ENCODE measurements at regions not wholly inside any gene's neighbourhood (a gene's known extent, or its start where the extent isn't known, plus 50 kb on each side); places are given as distances from the start of the nearest gene placed in this dataset.

GRCh38 chr5:157923765-157924164 lies 64.8 kb upstream of the CLINT1 start:
- TF ChIP-seq CTCF (conservative IDR thresholded peaks at IDR 0.05) = no peak
- TF ChIP-seq EZH2 (IDR thresholded peaks at IDR 0.05; ENCODE audit: low read depth) = no peak
- H3K36me3 ChIP-seq (ENCODE audit: low read depth) = no peaks in the 10 kb centered on the region
- CTCF ChIA-PET = no interaction called here

GRCh38 chr5:157922026-157922425 lies 63.1 kb upstream of the CLINT1 start:
- TF ChIP-seq EZH2 (IDR thresholded peaks at IDR 0.05; ENCODE audit: low read depth) = no peak
- no peak for TF ChIP-seq CTCF (conservative IDR thresholded peaks at IDR 0.05)
- Histone ChIP-seq H3K79me2 (ENCODE audit: low read depth) (no peaks in the 10 kb centered on the region), H3K4me1 (replicated peaks; ENCODE audit: insufficient read depth) (peaks cover 13% of the 10 kb centered on the region; the same call in 1 of the 2 replicates), H4K20me1 (ENCODE audit: insufficient read depth) (no peaks in the 10 kb centered on the region), H3K4me2 (no peak overlapping the region), H3K27ac (no peak overlapping the region), H3F3A (ENCODE audit: insufficient read depth, low read depth) (no peaks in the 10 kb centered on the region), H3K27me3 (ENCODE audit: insufficient read depth, low read depth) (no peaks in the 10 kb centered on the region), H3K9me3 (ENCODE audit: insufficient read depth, low read depth) (no peaks in the 10 kb centered on the region), H3K9me2 (ENCODE audit: insufficient read depth) (no peaks in the 10 kb centered on the region), H3K36me3 (ENCODE audit: low read depth) (no peaks in the 10 kb centered on the region), H2AFZ (no peak overlapping the region), H3K4me3 (no peak overlapping the region)
- no peak for DNase-seq
- BruUV-seq (replicated peaks) = no TSS peak
- POLR2A ChIA-PET (ENCODE audit: unreplicated experiment) = no interaction called here
- CTCF ChIA-PET = no interaction called here
- intact Hi-C loops (cut with micrococcal nuclease; ENCODE audit: unreplicated experiment) = no loop called here

More at GRCh38 chr5:157923765-157924164, 64.8 kb upstream of the CLINT1 start:
- no TSS peak for BruUV-seq (replicated peaks)
- POLR2A ChIA-PET (ENCODE audit: unreplicated experiment) = no interaction called here
- Histone ChIP-seq H4K20me1 (ENCODE audit: insufficient read depth) (no peaks in the 10 kb centered on the region), H3F3A (ENCODE audit: insufficient read depth, low read depth) (no peaks in the 10 kb centered on the region), H2AFZ (no peak overlapping the region), H3K9me3 (ENCODE audit: insufficient read depth, low read depth) (no peaks in the 10 kb centered on the region), H3K27ac (no peak overlapping the region), H3K9me2 (ENCODE audit: insufficient read depth) (no peaks in the 10 kb centered on the region), H3K4me1 (replicated peaks; ENCODE audit: insufficient read depth) (peaks cover 6% of the 10 kb centered on the region; the same call in 1 of the 2 replicates), H3K4me2 (no peak overlapping the region), H3K27me3 (ENCODE audit: insufficient read depth, low read depth) (no peaks in the 10 kb centered on the region), H3K79me2 (ENCODE audit: low read depth) (no peaks in the 10 kb centered on the region), H3K4me3 (no peak overlapping the region)
- no peak for DNase-seq
- intact Hi-C loops (cut with micrococcal nuclease; ENCODE audit: unreplicated experiment) = no loop called here

- H3K4me2 ChIP-seq = no peak overlapping the region
- no peaks in the 10 kb centered on the region for H4K20me1 ChIP-seq (ENCODE audit: insufficient read depth)
- intact Hi-C loops (cut with micrococcal nuclease; ENCODE audit: unreplicated experiment) = no loop called here
- peaks cover 13% of the 10 kb centered on the region; the same call in 1 of the 2 replicates for H3K4me1 ChIP-seq (replicated peaks; ENCODE audit: insufficient read depth)
- TF ChIP-seq CTCF (conservative IDR thresholded peaks at IDR 0.05) (no peak), EZH2 (IDR thresholded peaks at IDR 0.05; ENCODE audit: low read depth) (no peak)
- no peaks in the 10 kb centered on the region for H3K36me3 ChIP-seq (ENCODE audit: low read depth)
- CTCF ChIA-PET = no interaction called here
- H3K27me3 ChIP-seq (ENCODE audit: insufficient read depth, low read depth) = no peaks in the 10 kb centered on the region
- no peak overlapping the region for H2AFZ ChIP-seq
- no peaks in the 10 kb centered on the region for H3F3A ChIP-seq (ENCODE audit: insufficient read depth, low read depth)
- H3K9me2 ChIP-seq (ENCODE audit: insufficient read depth) = no peaks in the 10 kb centered on the region
- no peaks in the 10 kb centered on the region for H3K9me3 ChIP-seq (ENCODE audit: insufficient read depth, low read depth)
- POLR2A ChIA-PET (ENCODE audit: unreplicated experiment) = no interaction called here
- H3K79me2 ChIP-seq (ENCODE audit: low read depth) = no peaks in the 10 kb centered on the region
- no peak overlapping the region for H3K27ac ChIP-seq
- BruUV-seq (replicated peaks) = no TSS peak
- H3K4me3 ChIP-seq = no peak overlapping the region
- DNase-seq = no peak
These were observed 61.9 kb upstream of the CLINT1 start for GRCh38 chr5:157920828-157921170.
